ENCODE measurements at regions not wholly inside any gene's neighbourhood (a gene's known extent, or its start where the extent isn't known, plus 50 kb on each side); places are given as distances from the start of the nearest gene placed in this dataset.

GRCh38 chr16:62967611-62968010 lies 931.4 kb upstream of the CDH8 start:
- H3K27ac ChIP-seq = no peak overlapping the region
- H3K36me3 ChIP-seq = no peaks in the 10 kb centered on the region
- FAIRE-seq (no peak), DNase-seq (no peak), ATAC-seq (no peak)
- no peaks in the 10 kb centered on the region for H3K9me3 ChIP-seq
- no peaks in the 10 kb centered on the region for H3K27me3 ChIP-seq
- 77 to 80% methylated on average over 2 of the region's 2 CpGs for WGBS, 2 donors
- intact Hi-C loops (cut with DNase I) = no loop called here
- H3K4me3 ChIP-seq = no peak overlapping the region
- no peak for TF ChIP-seq CTCF (IDR thresholded peaks at IDR 0.05)
- no peaks in the 10 kb centered on the region for H3K4me1 ChIP-seq

- 33 to 39% methylated on average over 3 of the region's 3 CpGs for WGBS, 2 donors
- TF ChIP-seq CTCF (IDR thresholded peaks at IDR 0.05) = no peak
- Histone ChIP-seq H3K9me3 (no peaks in the 10 kb centered on the region), H3K27me3 (no peaks in the 10 kb centered on the region), H3K4me3 (no peak overlapping the region), H3K27ac (no peak overlapping the region), H3K4me1 (no peaks in the 10 kb centered on the region), H3K36me3 (no peaks in the 10 kb centered on the region)
- intact Hi-C loops (cut with DNase I) = no loop called here
- FAIRE-seq (no peak), ATAC-seq (no peak), DNase-seq (no peak)
These were observed 930.9 kb upstream of the CDH8 start for GRCh38 chr16:62967163-62967562.

- Histone ChIP-seq H3K4me1 (no peaks in the 10 kb centered on the region), H3K4me3 (no peak overlapping the region), H3K36me3 (no peaks in the 10 kb centered on the region), H3K27ac (no peak overlapping the region), H3K27me3 (no peaks in the 10 kb centered on the region), H3K9me3 (no peaks in the 10 kb centered on the region)
- no peak for TF ChIP-seq CTCF (IDR thresholded peaks at IDR 0.05)
- WGBS, 2 donors = 65 to 71% methylated on average over 1 of the region's 1 CpG
- DNase-seq (no peak), FAIRE-seq (no peak), ATAC-seq (no peak)
- intact Hi-C loops (cut with DNase I) = no loop called here
These were observed 930.4 kb upstream of the CDH8 start for GRCh38 chr16:62966626-62967025.

- FAIRE-seq = no peak
- intact Hi-C loops (cut with DNase I) = no loop called here
- H3K27me3 ChIP-seq = no peaks in the 10 kb centered on the region
- no peaks in the 10 kb centered on the region for H3K36me3 ChIP-seq
- no peak for ATAC-seq
- no peak for DNase-seq
- no peak overlapping the region for H3K4me3 ChIP-seq
- no peaks in the 10 kb centered on the region for H3K4me1 ChIP-seq
- TF ChIP-seq CTCF (IDR thresholded peaks at IDR 0.05) = no peak
- H3K27ac ChIP-seq = no peak overlapping the region
- H3K9me3 ChIP-seq = no peaks in the 10 kb centered on the region
- WGBS, 2 donors = 74 to 85% methylated on average over 3 of the region's 3 CpGs
These were observed 929.6 kb upstream of the CDH8 start for GRCh38 chr16:62965831-62966230.

GRCh38 chr16:62963846-62964245 lies 927.6 kb upstream of the CDH8 start:
- WGBS, 2 donors = 51 to 63% methylated on average over 2 of the region's 2 CpGs
- H3K27ac ChIP-seq = no peak overlapping the region
- no peaks in the 10 kb centered on the region for H3K27me3 ChIP-seq
- no peak for TF ChIP-seq CTCF (IDR thresholded peaks at IDR 0.05)
- no peaks in the 10 kb centered on the region for H3K36me3 ChIP-seq
- ATAC-seq = no peak
- no peak overlapping the region for H3K4me3 ChIP-seq
- intact Hi-C loops (cut with DNase I) = no loop called here
- DNase-seq = no peak
- no peaks in the 10 kb centered on the region for H3K9me3 ChIP-seq
- no peaks in the 10 kb centered on the region for H3K4me1 ChIP-seq
- no peak for FAIRE-seq

All from pancreas (tissue), 10 donors.